Naive thymus-derived CD4-positive, alpha-beta T cell (primary cell): ENCODE measurements at regions not wholly inside any gene's neighbourhood (a gene's known extent, or its start where the extent isn't known, plus 50 kb on each side); places are given as distances from the start of the nearest gene placed in this dataset.
A peak's percentile ranks its signal among the peaks of the same experiment; 100 is the strongest.

Source experiments
- ATAC-seq: fragments of 150-1000 bp; cut with Tn5 transposase; 2 replicates; pipeline ENCODE4 v1.10.0; 2021; ENCODE audit warnings: mild to moderate bottlenecking, moderate library complexity
- CTCF ChIA-PET: fragments of 350-600 bp; sonication (Branson Sonifier 250); formaldehyde crosslinking; loops from one replicate; lab custom pipeline; 2021; ENCODE audit warnings: antibody characterized with exemption; lab: Charles Lee
- POLR2A ChIA-PET: fragments of 350-600 bp; sonication (Branson Sonifier 250); formaldehyde crosslinking; loops from one replicate; lab custom pipeline; 2021; ENCODE audit warnings: antibody characterized with exemption, inconsistent platforms; lab: Charles Lee
- DNase-seq, 9 donors: peaks; one replicate each; pipeline versions ENCODE4 v3.0.0 to v3.0.0-alpha.2; 2020 to 2022; ENCODE audit warnings: mixed read lengths in 1 of 9
- H3K27ac ChIP-seq: one replicate; pipeline ENCODE4 v1.7.0; 2013; ENCODE audit warnings: mild to moderate bottlenecking, low read depth, low read length, moderate library complexity
- H3K27me3 ChIP-seq, 2 donors: one replicate each; pipeline ENCODE4 v1.7.0; 2013; ENCODE audit warnings: low read length in 2 of 2, mild to moderate bottlenecking in 2 of 2, moderate library complexity in 2 of 2; ENCODE audit not compliant: control insufficient read depth in 2 of 2, insufficient read depth in 2 of 2
- H3K36me3 ChIP-seq, 3 experiments: 1 replicate in 2 of 3; 2 replicates in 1 of 3; pipeline ENCODE4 v1.7.0; 2013; ENCODE audit warnings: low read length in 3 of 3, mild to moderate bottlenecking in 3 of 3, moderate library complexity in 1 of 3; ENCODE audit not compliant: insufficient read depth in 3 of 3, control insufficient read depth in 2 of 3
- H3K4me1 ChIP-seq, 2 donors: one replicate each; pipeline ENCODE4 v1.7.0; 2013; ENCODE audit warnings: low read length in 2 of 2, mild to moderate bottlenecking in 2 of 2, moderate library complexity in 1 of 2; ENCODE audit not compliant: control insufficient read depth in 2 of 2, insufficient read depth in 2 of 2
- H3K4me3 ChIP-seq: 2 replicates; pipeline ENCODE4 v1.7.0; 2013; ENCODE audit warnings: mild to moderate bottlenecking, low read length
- H3K9me3 ChIP-seq, 3 experiments: 1 replicate in 2 of 3; 2 replicates in 1 of 3; pipeline ENCODE4 v1.7.0; 2013; ENCODE audit warnings: low read length in 3 of 3; ENCODE audit not compliant: control insufficient read depth in 2 of 3
- H3K27ac Mint-ChIP-seq, 9 donors: one replicate each; pipeline ENCODE4 v1.8.0; 2020 to 2022; ENCODE audit warnings: mixed read lengths in 9 of 9, mild to moderate bottlenecking in 8 of 9, moderate library complexity in 5 of 9, inconsistent platforms in 2 of 9
- H3K27me3 Mint-ChIP-seq, 5 donors: one replicate each; pipeline ENCODE4 v1.8.0; 2021 to 2022; ENCODE audit warnings: mixed read lengths in 5 of 5, mild to moderate bottlenecking in 1 of 5
- H3K36me3 Mint-ChIP-seq, 5 donors: one replicate each; pipeline ENCODE4 v1.8.0; 2020 to 2022; ENCODE audit warnings: mixed read lengths in 5 of 5, mild to moderate bottlenecking in 3 of 5, inconsistent platforms in 1 of 5
- H3K4me1 Mint-ChIP-seq, 7 donors: one replicate each; pipeline ENCODE4 v1.8.0; 2020 to 2022; ENCODE audit warnings: mixed read lengths in 7 of 7, mild to moderate bottlenecking in 3 of 7, inconsistent platforms in 1 of 7
- H3K4me3 Mint-ChIP-seq, 10 donors: one replicate each; pipeline ENCODE4 v1.8.0; 2020 to 2022; ENCODE audit warnings: mild to moderate bottlenecking in 10 of 10, mixed read lengths in 10 of 10, moderate library complexity in 6 of 10, inconsistent platforms in 2 of 10
- H3K9me3 Mint-ChIP-seq, 11 donors: one replicate each; pipeline ENCODE4 v1.8.0; 2020 to 2022; ENCODE audit warnings: mixed read lengths in 11 of 11, mild to moderate bottlenecking in 4 of 11, inconsistent platforms in 1 of 11, moderate library complexity in 1 of 11
- intact Hi-C, 2 donors: fragments of 100-400 bp; cut with micrococcal nuclease; formaldehyde crosslinking; loops; one replicate each; pipeline ENCODE4 v1.15.1; 2023

- Mint-ChIP-seq H3K9me3 (peaks cover 0 to 3% (median 0%) of the 10 kb centered on the region in 11 donors), H3K4me1 (peaks cover 0 to 6% (median 0%) of the 10 kb centered on the region in 7 donors), H3K27ac (no peak overlapping the region), H3K36me3 (no peaks in the 10 kb centered on the region), H3K27me3 (peaks cover 0 to 4% (median 0%) of the 10 kb centered on the region in 5 donors), H3K4me3 (no peak overlapping the region)
- H3K36me3 ChIP-seq, result no peaks in the 10 kb centered on the region
- intact Hi-C loops, result no loop called here
- DNase-seq (no peak), ATAC-seq (no peak)
- H3K4me3 ChIP-seq, result no peak overlapping the region
- no peak overlapping the region for H3K27ac ChIP-seq
- no peaks in the 10 kb centered on the region for H3K27me3 ChIP-seq
- H3K4me1 ChIP-seq, result no peaks in the 10 kb centered on the region
- ChIA-PET CTCF (no interaction called here), POLR2A (no interaction called here)
- H3K9me3 ChIP-seq, result no peaks in the 10 kb centered on the region
Measured at GRCh38 chr7:47103498-47104205, 478.3 kb downstream of the TNS3 start.

GRCh38 chr7:47102331-47102841 is 479.5 kb downstream of the TNS3 start:
- intact Hi-C loops, result no loop called here
- H3K27me3 Mint-ChIP-seq, result peaks cover 0 to 4% (median 0%) of the 10 kb centered on the region in 5 donors
- CTCF ChIA-PET, result no interaction called here

GRCh38 chr7:47100817-47101435 is 481.0 kb downstream of the TNS3 start:
- no peaks in the 10 kb centered on the region for H3K27me3 ChIP-seq
- POLR2A ChIA-PET, result no interaction called here
- H3K4me1 ChIP-seq, result no peaks in the 10 kb centered on the region
- H3K27ac ChIP-seq, result no peak overlapping the region
- peak; percentile 16 for ATAC-seq
- H3K27me3 Mint-ChIP-seq, result peaks cover 0 to 4% (median 0%) of the 10 kb centered on the region in 5 donors
- H3K36me3 Mint-ChIP-seq, result no peaks in the 10 kb centered on the region
- H3K9me3 Mint-ChIP-seq, result peaks cover 0 to 3% (median 0%) of the 10 kb centered on the region in 11 donors
- H3K9me3 ChIP-seq, result no peaks in the 10 kb centered on the region
- CTCF ChIA-PET, result no interaction called here
- H3K27ac Mint-ChIP-seq, result no peak overlapping the region
- H3K4me3 ChIP-seq, result no peak overlapping the region
- intact Hi-C loops, result no loop called here
- H3K4me1 Mint-ChIP-seq, result peaks cover 0 to 6% (median 0%) of the 10 kb centered on the region in 7 donors
- H3K36me3 ChIP-seq, result no peaks in the 10 kb centered on the region
- no peak for DNase-seq
- H3K4me3 Mint-ChIP-seq, result no peak overlapping the region

More at GRCh38 chr7:47102331-47102841, 479.5 kb downstream of the TNS3 start:
- peaks cover 0 to 3% (median 0%) of the 10 kb centered on the region in 11 donors for H3K9me3 Mint-ChIP-seq
- no peak overlapping the region for H3K27ac Mint-ChIP-seq
- Histone ChIP-seq H3K27ac (no peak overlapping the region), H3K36me3 (no peaks in the 10 kb centered on the region), H3K4me3 (no peak overlapping the region), H3K4me1 (no peaks in the 10 kb centered on the region), H3K9me3 (no peaks in the 10 kb centered on the region), H3K27me3 (no peaks in the 10 kb centered on the region)
- no peaks in the 10 kb centered on the region for H3K36me3 Mint-ChIP-seq
- H3K4me3 Mint-ChIP-seq, result no peak overlapping the region
- ATAC-seq (no peak), DNase-seq (no peak)
- peaks cover 0 to 6% (median 0%) of the 10 kb centered on the region in 7 donors for H3K4me1 Mint-ChIP-seq
- POLR2A ChIA-PET, result no interaction called here

GRCh38 chr7:47100148-47100816 is 481.6 kb downstream of the TNS3 start:
- Histone ChIP-seq H3K27ac (no peak overlapping the region), H3K9me3 (no peaks in the 10 kb centered on the region), H3K27me3 (no peaks in the 10 kb centered on the region), H3K4me3 (no peak overlapping the region), H3K36me3 (no peaks in the 10 kb centered on the region), H3K4me1 (no peaks in the 10 kb centered on the region)
- ChIA-PET POLR2A (no interaction called here), CTCF (no interaction called here)
- no peak overlapping the region for H3K4me3 Mint-ChIP-seq
- H3K27me3 Mint-ChIP-seq, result peaks cover 0 to 5% (median 0%) of the 10 kb centered on the region in 5 donors
- DNase-seq (no peak), ATAC-seq (no peak)
- no peaks in the 10 kb centered on the region for H3K36me3 Mint-ChIP-seq
- H3K4me1 Mint-ChIP-seq, result peaks cover 0 to 6% (median 0%) of the 10 kb centered on the region in 7 donors
- no peak overlapping the region for H3K27ac Mint-ChIP-seq
- intact Hi-C loops, result no loop called here
- H3K9me3 Mint-ChIP-seq, result peaks cover 0 to 3% (median 0%) of the 10 kb centered on the region in 11 donors

GRCh38 chr7:47097431-47097830 is 484.5 kb downstream of the TNS3 start:
- H3K27me3 Mint-ChIP-seq, result peaks cover 0 to 8% (median 0%) of the 10 kb centered on the region in 5 donors
- peaks cover 0 to 2% (median 0%) of the 10 kb centered on the region in 7 donors for H3K4me1 Mint-ChIP-seq
- no peaks in the 10 kb centered on the region for H3K36me3 Mint-ChIP-seq
- H3K36me3 ChIP-seq, result no peaks in the 10 kb centered on the region
- no peaks in the 10 kb centered on the region for H3K9me3 ChIP-seq
- no peaks in the 10 kb centered on the region for H3K4me1 ChIP-seq
- no peak overlapping the region for H3K4me3 Mint-ChIP-seq
- no peak for ATAC-seq
- no peak for DNase-seq
- H3K9me3 Mint-ChIP-seq, result peaks cover 0 to 3% (median 0%) of the 10 kb centered on the region in 11 donors
- ChIA-PET POLR2A (no interaction called here), CTCF (no interaction called here)
- no peak overlapping the region for H3K27ac Mint-ChIP-seq
- peaks cover 0 to 3% of the 10 kb centered on the region in 2 donors for H3K27me3 ChIP-seq
- H3K4me3 ChIP-seq, result no peak overlapping the region
- no peak overlapping the region for H3K27ac ChIP-seq
- intact Hi-C loops, result no loop called here

GRCh38 chr7:47095946-47096345 is 486.0 kb downstream of the TNS3 start:
- peaks cover 0 to 3% of the 10 kb centered on the region in 2 donors for H3K27me3 ChIP-seq
- H3K9me3 ChIP-seq, result no peaks in the 10 kb centered on the region
- H3K27ac ChIP-seq, result no peak overlapping the region
- POLR2A ChIA-PET, result no interaction called here
- Mint-ChIP-seq H3K36me3 (no peaks in the 10 kb centered on the region), H3K27me3 (peaks cover 0 to 20% (median 4%) of the 10 kb centered on the region in 5 donors), H3K27ac (no peak overlapping the region), H3K4me3 (no peak overlapping the region), H3K4me1 (peaks cover 0 to 1% (median 0%) of the 10 kb centered on the region in 7 donors), H3K9me3 (peaks cover 0 to 2% (median 0%) of the 10 kb centered on the region in 11 donors)
- H3K4me3 ChIP-seq, result no peak overlapping the region
- H3K4me1 ChIP-seq, result no peaks in the 10 kb centered on the region
- DNase-seq, result no peak
- CTCF ChIA-PET, result no interaction called here
- no peaks in the 10 kb centered on the region for H3K36me3 ChIP-seq
- intact Hi-C loops, result no loop called here
- ATAC-seq, result no peak
